H9 (cell line): ENCODE measurements at regions not wholly inside any gene's neighbourhood (a gene's known extent, or its start where the extent isn't known, plus 50 kb on each side); places are given as distances from the start of the nearest gene placed in this dataset.

Experiments
- DNase-seq: peaks from one replicate; pipeline ENCODE4 v3.0.0-alpha.2; 2017
- H2AFZ ChIP-seq: one replicate; pipeline ENCODE4 v1.6.1; 2013; ENCODE audit warnings: mild to moderate bottlenecking, low read length, control low read depth, moderate library complexity
- H2AK5ac ChIP-seq: 2 replicates; pipeline ENCODE4 v1.6.1; 2013; ENCODE audit warnings: low read length, control low read depth, mixed read lengths; ENCODE audit not compliant: insufficient read length
- H2BK120ac ChIP-seq: one replicate; pipeline ENCODE4 v1.6.1; 2013; ENCODE audit warnings: low read depth, mild to moderate bottlenecking, low read length, control low read depth, inconsistent platforms; ENCODE audit not compliant: poor library complexity, severe bottlenecking
- H2BK12ac ChIP-seq: 2 replicates; pipeline ENCODE4 v1.6.1; 2013; ENCODE audit warnings: low read length, control low read depth, mixed read lengths, low read depth; ENCODE audit not compliant: insufficient read length
- H2BK15ac ChIP-seq: 2 replicates; pipeline ENCODE4 v1.6.1; 2013; ENCODE audit warnings: low read depth, low read length, control low read depth
- H2BK20ac ChIP-seq: one replicate; pipeline ENCODE4 v1.6.1; 2013; ENCODE audit warnings: low read depth, mild to moderate bottlenecking, low read length, control low read depth, inconsistent platforms; ENCODE audit not compliant: poor library complexity, severe bottlenecking
- H2BK5ac ChIP-seq: 2 replicates; pipeline ENCODE4 v1.6.1; 2013; ENCODE audit warnings: low read length, control low read depth, mixed read lengths; ENCODE audit not compliant: insufficient read length
- H3K14ac ChIP-seq: 2 replicates; pipeline ENCODE4 v1.6.1; 2013; ENCODE audit warnings: low read length, control low read depth; ENCODE audit not compliant: insufficient read depth
- H3K18ac ChIP-seq: 2 replicates; pipeline ENCODE4 v1.6.1; 2013; ENCODE audit warnings: low read depth, mild to moderate bottlenecking, mixed read lengths, low read length, control low read depth; ENCODE audit not compliant: insufficient read length
- H3K23ac ChIP-seq: 2 replicates; pipeline ENCODE4 v1.6.1; 2013; ENCODE audit warnings: low read length, control low read depth, mixed read lengths, low read depth; ENCODE audit not compliant: insufficient read length
- H3K23me2 ChIP-seq: 2 replicates; pipeline ENCODE4 v1.6.1; 2013; ENCODE audit warnings: low read depth, mild to moderate bottlenecking, mixed read lengths, low read length, control low read depth; ENCODE audit not compliant: insufficient read length, poor library complexity, severe bottlenecking
- H3K27ac ChIP-seq: 2 replicates; pipeline ENCODE4 v1.5.1; 2013; ENCODE audit warnings: low read length, control low read depth, mixed read lengths, low read depth; ENCODE audit not compliant: insufficient read length
- H3K27me3 ChIP-seq: 2 replicates; pipeline ENCODE4 v1.6.1; 2013; ENCODE audit warnings: low read length, control low read depth, inconsistent platforms; ENCODE audit not compliant: insufficient read depth
- H3K4ac ChIP-seq: 2 replicates; pipeline ENCODE4 v1.6.1; 2013; ENCODE audit warnings: low read depth, mild to moderate bottlenecking, control low read depth, inconsistent platforms, low read length, moderate library complexity
- H3K4me1 ChIP-seq: 2 replicates; pipeline ENCODE4 v1.6.1; 2013; ENCODE audit warnings: low read length, control low read depth, inconsistent platforms; ENCODE audit not compliant: insufficient read depth
- H3K4me2 ChIP-seq: 2 replicates; pipeline ENCODE4 v1.6.1; 2013; ENCODE audit warnings: low read length, control low read depth, mixed read lengths; ENCODE audit not compliant: insufficient read length, insufficient read depth
- H3K56ac ChIP-seq: 2 replicates; pipeline ENCODE4 v1.6.1; 2013; ENCODE audit warnings: low read depth, mild to moderate bottlenecking, mixed read lengths, low read length, control low read depth; ENCODE audit not compliant: insufficient read length
- H3K79me1 ChIP-seq: 2 replicates; pipeline ENCODE4 v1.6.1; 2013; ENCODE audit warnings: low read depth, mild to moderate bottlenecking, moderate library complexity, low read length, control low read depth, inconsistent platforms; ENCODE audit not compliant: insufficient read depth, poor library complexity, severe bottlenecking
- H3K79me2 ChIP-seq: 2 replicates; pipeline ENCODE4 v1.6.1; 2013; ENCODE audit warnings: low read length, control low read depth, inconsistent platforms; ENCODE audit not compliant: insufficient read depth
- H3K9ac ChIP-seq: 2 replicates; pipeline ENCODE4 v1.6.1; 2013; ENCODE audit warnings: low read length, control low read depth, mixed read lengths; ENCODE audit not compliant: insufficient read length; ENCODE audit errors: extremely low read depth
- H3K9me3 ChIP-seq: one replicate; pipeline ENCODE4 v1.6.1; 2013; ENCODE audit warnings: low read depth, low read length, inconsistent platforms; ENCODE audit not compliant: control insufficient read depth
- H3T11ph ChIP-seq: one replicate; pipeline ENCODE4 v1.6.1; 2013; ENCODE audit warnings: mild to moderate bottlenecking, low read length, control low read depth, inconsistent platforms
- H4K20me1 ChIP-seq: one replicate; pipeline ENCODE4 v1.6.1; 2013; ENCODE audit not compliant: control insufficient read depth, insufficient read length, insufficient read depth
- H4K5ac ChIP-seq: 2 replicates; pipeline ENCODE4 v1.6.1; 2013; ENCODE audit warnings: low read depth, mild to moderate bottlenecking, mixed read lengths, low read length, control low read depth; ENCODE audit not compliant: insufficient read length
- H4K8ac ChIP-seq: replicated peaks from 2 replicates; pipeline ENCODE4 v1.6.1; 2013; ENCODE audit warnings: low read length, control low read depth, mixed read lengths, low read depth; ENCODE audit not compliant: insufficient read length
- H4K91ac ChIP-seq: 2 replicates; pipeline ENCODE4 v1.6.1; 2013; ENCODE audit warnings: low read depth, mild to moderate bottlenecking, moderate library complexity, mixed read lengths, low read length, control low read depth; ENCODE audit not compliant: insufficient read length
- H3K27ac Mint-ChIP-seq, 3 experiments: 2 replicates in 2 of 3; 3 replicates in 1 of 3; pipeline ENCODE4 v1.8.0; 2020 to 2021; ENCODE audit warnings: mixed read lengths in 3 of 3, mild to moderate bottlenecking in 1 of 3, moderate library complexity in 1 of 3
- H3K27me3 Mint-ChIP-seq: 2 replicates; pipeline ENCODE4 v1.8.0; 2021; ENCODE audit warnings: low read depth, mild to moderate bottlenecking, moderate library complexity, mixed read lengths
- H3K36me3 Mint-ChIP-seq, 3 experiments: 2 replicates in 2 of 3; 3 replicates in 1 of 3; pipeline ENCODE4 v1.8.0; 2020 to 2021; ENCODE audit warnings: low read depth in 3 of 3, mixed read lengths in 3 of 3; ENCODE audit not compliant: insufficient read depth in 1 of 3
- H3K4me1 Mint-ChIP-seq, 2 experiments: 2 replicates each; pipeline ENCODE4 v1.8.0; 2020; ENCODE audit warnings: mixed read lengths in 2 of 2
- H3K4me3 Mint-ChIP-seq, 2 experiments: 2 replicates in 1 of 2; 3 replicates in 1 of 2; pipeline ENCODE4 v1.8.0; 2020 to 2021; ENCODE audit warnings: mild to moderate bottlenecking in 2 of 2, mixed read lengths in 2 of 2, moderate library complexity in 1 of 2
- H3K9me3 Mint-ChIP-seq, 2 experiments: 2 replicates in 1 of 2; 3 replicates in 1 of 2; pipeline ENCODE4 v1.8.0; 2020; ENCODE audit warnings: mild to moderate bottlenecking in 2 of 2, mixed read lengths in 2 of 2, moderate library complexity in 1 of 2
- WGBS: extraction: QIAGEN DNeasy Blood & Tissue Kit; methylation state at CpG from one replicate; pipeline ENCODE4 v1.1.7; 2013; ENCODE audit warnings: missing lambda C conversion rate, low lambda C conversion rate, mixed read lengths; ENCODE audit not compliant: insufficient read length; ENCODE audit errors: extremely low coverage; 5-methylcytosine and 5-hydroxymethylcytosine counted together
- TF ChIP-seq, protein P1 (sequence below): fragments of 200-600 bp; sonication (generic); conservative IDR thresholded peaks from 3 replicates; pipeline ENCODE4 v1.8.0; 2021; ENCODE audit warnings: antibody characterized with exemption, mild to moderate bottlenecking

DNA sequence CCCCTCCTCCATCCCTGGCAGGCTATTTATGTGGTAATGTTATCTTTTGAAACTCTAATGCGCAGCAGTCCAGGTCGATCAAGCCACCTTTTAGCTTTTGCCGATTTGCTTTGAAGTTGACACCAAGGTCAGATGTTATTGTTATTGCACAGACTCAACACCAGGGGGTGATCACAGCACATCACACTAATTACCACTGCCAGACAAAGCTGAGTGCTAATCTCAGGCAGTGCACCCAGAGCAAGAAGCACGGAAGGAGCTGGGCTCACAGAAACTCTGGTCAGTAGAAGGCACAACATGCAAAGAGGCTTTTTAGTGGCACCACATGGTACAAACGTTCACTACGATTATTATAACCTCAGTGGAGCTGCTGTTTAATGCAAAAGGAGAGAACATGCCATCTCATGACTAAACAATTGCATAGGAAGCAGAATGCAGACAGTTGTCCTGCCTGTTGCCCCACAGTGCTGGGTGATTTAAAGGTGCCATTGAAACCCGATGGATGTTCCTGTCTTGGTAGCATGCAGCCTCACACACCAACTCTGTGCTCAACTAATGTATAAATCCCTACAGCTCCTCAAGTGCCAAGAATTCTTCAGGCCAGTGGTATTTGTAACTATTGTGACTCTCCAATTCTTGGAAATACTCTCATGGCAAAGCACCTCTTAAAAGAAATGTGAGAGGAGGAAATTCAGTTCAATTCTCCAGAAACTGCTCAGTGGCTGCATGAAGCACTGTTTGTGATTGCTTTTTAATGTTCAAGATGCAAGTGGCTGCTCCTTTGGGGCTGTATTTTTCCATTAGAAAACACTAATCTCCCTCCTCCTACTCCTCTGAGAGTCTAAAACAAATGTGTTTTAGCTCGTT is 353.9 kb upstream of the DDI1 start:
- Histone ChIP-seq H2BK12ac (no peak overlapping the region), H3K23ac (no peak overlapping the region), H3K23me2 (no peaks in the 10 kb centered on the region), H3K14ac (no peak overlapping the region), H3K27me3 (no peaks in the 10 kb centered on the region), H3K9me3 (no peaks in the 10 kb centered on the region), H3K27ac (no peak overlapping the region), H3K4me2 (no peak overlapping the region), H4K91ac (no peak overlapping the region), H2AK5ac (no peak overlapping the region), H3K56ac (no peak overlapping the region), H2BK120ac (no peak overlapping the region), H3K79me2 (no peaks in the 10 kb centered on the region), H3K9ac (no peak overlapping the region), H2BK5ac (no peak overlapping the region), H2AFZ (no peak overlapping the region), H3K79me1 (no peaks in the 10 kb centered on the region), H3K4ac (no peak overlapping the region), H3K4me1 (peaks cover 3% of the 10 kb centered on the region; the same call in 1 of the 2 replicates), H4K20me1 (no peaks in the 10 kb centered on the region), H4K5ac (no peak overlapping the region), H2BK15ac (no peak overlapping the region), H3T11ph (no peak overlapping the region), H4K8ac (no peak overlapping the region), H3K18ac (no peak overlapping the region), H2BK20ac (no peak overlapping the region)
- H3K27ac Mint-ChIP-seq, result no peak overlapping the region
- H3K27me3 Mint-ChIP-seq, result no peaks in the 10 kb centered on the region
- H3K4me3 Mint-ChIP-seq, result peak overlapping the region; percentile 1 to 19; a peak in 3 of 5 replicates
- H3K4me1 Mint-ChIP-seq, result peaks cover 15 to 19% of the 10 kb centered on the region in 2 experiments
- H3K9me3 Mint-ChIP-seq, result peaks cover 0 to 6% of the 10 kb centered on the region in 2 experiments; a peak in 3 of 5 replicates
- TF ChIP-seq, protein P1, sequence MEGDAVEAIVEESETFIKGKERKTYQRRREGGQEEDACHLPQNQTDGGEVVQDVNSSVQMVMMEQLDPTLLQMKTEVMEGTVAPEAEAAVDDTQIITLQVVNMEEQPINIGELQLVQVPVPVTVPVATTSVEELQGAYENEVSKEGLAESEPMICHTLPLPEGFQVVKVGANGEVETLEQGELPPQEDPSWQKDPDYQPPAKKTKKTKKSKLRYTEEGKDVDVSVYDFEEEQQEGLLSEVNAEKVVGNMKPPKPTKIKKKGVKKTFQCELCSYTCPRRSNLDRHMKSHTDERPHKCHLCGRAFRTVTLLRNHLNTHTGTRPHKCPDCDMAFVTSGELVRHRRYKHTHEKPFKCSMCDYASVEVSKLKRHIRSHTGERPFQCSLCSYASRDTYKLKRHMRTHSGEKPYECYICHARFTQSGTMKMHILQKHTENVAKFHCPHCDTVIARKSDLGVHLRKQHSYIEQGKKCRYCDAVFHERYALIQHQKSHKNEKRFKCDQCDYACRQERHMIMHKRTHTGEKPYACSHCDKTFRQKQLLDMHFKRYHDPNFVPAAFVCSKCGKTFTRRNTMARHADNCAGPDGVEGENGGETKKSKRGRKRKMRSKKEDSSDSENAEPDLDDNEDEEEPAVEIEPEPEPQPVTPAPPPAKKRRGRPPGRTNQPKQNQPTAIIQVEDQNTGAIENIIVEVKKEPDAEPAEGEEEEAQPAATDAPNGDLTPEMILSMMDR, result peak; percentile 87
- whole genome bisulfite sequencing, result no CpG with 5 or more reads among the region's 8 CpGs
- no peaks in the 10 kb centered on the region; a peak in 1 of 7 replicates for H3K36me3 Mint-ChIP-seq
- DNase-seq, result peak; percentile 87
